GM21381 (cell line): ENCODE measurements at regions not wholly inside any gene's neighbourhood (a gene's known extent, or its start where the extent isn't known, plus 50 kb on each side); places are given as distances from the start of the nearest gene placed in this dataset.
A peak's percentile ranks its signal among the peaks of the same experiment; 100 is the strongest.
"Not testable (repeated sequence)": the region's sequence is repeated elsewhere in the genome, so short reads cannot be mapped to it uniquely, and the experiment has no call there.

Source experiments
- ATAC-seq: cut with Tn5 transposase; IDR thresholded peaks from one replicate; pipeline ENCODE4 v1.9.1; 2021; ENCODE audit warnings: mild to moderate bottlenecking, moderate library complexity; ENCODE audit not compliant: unreplicated experiment

DNA sequence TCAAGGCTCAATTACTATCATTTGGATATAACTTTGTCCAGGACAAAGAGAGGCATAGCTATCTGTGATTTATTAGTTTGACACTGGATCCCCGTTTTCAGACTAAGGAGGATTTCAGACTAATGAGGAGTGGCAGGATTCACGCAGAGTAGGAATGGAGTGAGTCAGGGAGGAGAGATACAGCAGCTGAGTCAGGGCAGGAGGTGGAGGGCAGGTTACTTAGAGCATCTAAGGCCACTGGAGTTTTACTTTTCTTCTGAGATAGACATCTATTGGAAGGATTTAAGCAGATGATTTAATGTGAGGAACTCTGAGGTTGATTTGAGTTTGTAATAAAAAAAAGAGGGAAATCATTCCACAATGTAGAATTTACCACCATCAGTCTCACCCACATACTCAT lies 110.6 kb downstream of the RPIA start:
- not testable (repeated sequence) for ATAC-seq

GRCh38 chr2:88807237-88807962 lies 115.9 kb downstream of the RPIA start:
- no peak for ATAC-seq

DNA sequence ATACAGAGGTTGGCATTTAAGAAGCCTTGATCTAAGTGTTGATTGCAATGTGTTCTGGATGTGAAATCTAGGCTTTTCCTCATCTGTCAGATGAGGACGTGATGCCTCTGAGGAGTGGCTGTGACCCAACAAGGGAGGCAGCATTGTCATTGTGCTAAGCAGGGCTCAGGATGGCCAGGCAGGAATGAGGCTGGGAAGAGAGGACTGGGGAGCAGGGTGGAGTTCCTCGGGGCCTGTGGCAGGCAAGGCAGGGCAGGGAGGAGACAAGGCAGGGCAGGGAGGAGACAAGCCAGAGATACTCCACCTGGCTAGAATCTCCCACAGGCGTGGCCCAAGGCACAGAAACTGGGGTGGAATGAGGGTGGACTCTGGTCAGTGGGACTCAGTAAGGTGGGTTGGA lies 116.6 kb downstream of the RPIA start:
- no peak for ATAC-seq

- no peak for ATAC-seq
Measured at GRCh38 chr2:88808652-88809051, 117.2 kb downstream of the RPIA start.

DNA sequence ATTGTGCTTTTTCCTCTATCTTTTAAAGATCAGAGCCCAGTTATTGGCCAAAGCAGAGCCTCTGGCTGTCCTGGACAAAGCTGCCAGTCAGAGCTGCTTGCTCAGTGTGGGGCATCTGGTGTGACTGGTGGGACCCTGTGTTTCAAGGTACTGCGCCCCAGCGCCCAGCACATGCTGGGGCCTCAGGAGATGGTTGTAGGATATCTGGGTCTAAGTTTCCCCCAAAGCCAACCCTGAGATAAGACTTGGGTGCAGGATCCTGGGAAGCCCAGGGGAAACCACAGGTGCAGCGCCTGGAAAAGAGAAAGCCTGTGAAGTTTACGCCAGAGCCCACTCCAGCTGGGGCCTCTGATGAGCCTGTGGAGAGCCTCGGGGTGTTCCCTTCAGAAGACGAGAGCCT lies 117.7 kb downstream of the RPIA start:
- ATAC-seq, result no peak

GRCh38 chr2:88810017-88810416 lies 118.5 kb downstream of the RPIA start:
- no peak for ATAC-seq

- no peak for ATAC-seq
Measured at GRCh38 chr2:88810488-88810887, 119.0 kb downstream of the RPIA start.

DNA sequence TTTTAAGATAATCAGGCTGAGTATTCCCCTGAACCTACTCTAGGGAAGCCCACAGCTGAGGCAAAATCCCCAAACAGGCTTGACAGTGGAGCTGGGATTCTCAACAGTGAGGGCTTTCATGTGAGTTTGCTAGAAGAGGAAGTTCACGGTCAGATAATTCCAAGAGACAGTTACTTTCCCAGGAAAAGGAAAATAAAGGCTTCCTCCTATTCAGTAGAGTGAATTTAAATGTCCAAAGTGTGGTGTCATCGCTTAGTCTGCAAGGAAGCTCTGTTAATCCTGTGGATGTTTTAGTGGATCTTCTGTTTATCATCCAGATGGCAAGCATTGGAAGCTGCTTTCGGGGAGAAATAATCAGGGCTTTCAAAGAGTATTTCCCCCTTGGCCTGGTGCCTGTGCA lies 119.8 kb downstream of the RPIA start:
- no peak for ATAC-seq

DNA sequence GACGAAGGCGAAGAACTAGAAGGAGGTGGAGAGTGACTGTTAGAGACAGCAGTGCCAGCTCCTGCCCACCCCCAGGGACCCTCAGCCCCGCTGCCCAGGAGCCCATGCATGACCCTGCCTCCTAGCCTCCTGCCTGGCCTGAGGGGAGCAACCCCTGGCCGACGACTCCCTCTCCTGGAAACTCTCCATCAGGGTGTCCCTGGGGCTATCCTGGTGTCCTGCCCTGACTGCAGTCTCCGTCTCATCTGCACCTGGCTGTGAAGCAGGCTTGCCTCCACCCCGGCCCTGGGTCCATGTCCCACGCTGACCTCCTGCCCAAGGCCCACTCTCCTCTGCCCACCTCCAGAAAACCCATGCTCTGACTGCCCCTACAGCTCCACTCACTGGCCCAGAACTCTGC lies 120.2 kb downstream of the RPIA start:
- no peak for ATAC-seq

GRCh38 chr2:88813612-88814011 lies 122.1 kb downstream of the RPIA start:
- no peak for ATAC-seq

DNA sequence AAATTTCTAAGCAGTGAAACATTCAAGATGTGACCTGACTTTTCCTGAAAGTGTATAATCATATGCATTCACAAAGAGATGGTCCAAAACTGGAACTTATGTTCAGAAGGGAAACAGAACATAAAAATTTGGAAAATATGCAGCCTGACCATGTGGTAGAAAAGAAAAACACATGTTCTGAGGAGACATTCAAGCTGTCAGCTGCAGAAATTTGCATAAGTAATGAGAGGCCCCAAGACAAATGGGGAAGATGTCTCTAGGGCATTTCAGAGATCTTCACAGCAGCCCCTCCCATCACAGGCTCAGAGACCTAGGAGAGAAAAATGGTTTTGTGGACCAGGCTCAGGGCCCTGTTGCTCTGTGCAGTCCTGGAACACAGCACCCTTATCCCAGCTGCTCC lies 123.8 kb downstream of the RPIA start:
- ATAC-seq, result no peak

- ATAC-seq, result no peak
Measured at GRCh38 chr2:88815697-88816096, 124.2 kb downstream of the RPIA start.

GRCh38 chr2:88818381-88818780 lies 126.9 kb downstream of the RPIA start:
- no peak for ATAC-seq

DNA sequence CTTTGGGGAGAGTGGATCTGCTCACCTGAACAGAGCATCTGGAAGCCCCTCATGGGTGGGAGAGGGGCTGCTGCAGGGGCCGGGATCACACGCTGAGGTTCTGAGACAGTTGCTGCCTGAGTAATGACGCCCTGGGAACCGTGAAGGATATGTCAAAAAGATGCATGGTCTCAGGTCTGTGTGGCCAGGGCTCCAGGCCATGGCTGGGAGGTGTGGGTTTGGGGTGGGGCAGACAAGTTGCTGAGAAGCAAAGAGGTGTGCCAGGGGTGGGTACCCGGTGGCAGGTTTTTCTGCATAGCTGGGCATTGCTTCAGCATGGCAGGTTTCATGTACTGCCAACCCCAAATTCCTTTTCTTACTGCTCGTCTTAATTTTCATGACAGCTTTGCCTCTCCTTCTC lies 133.5 kb downstream of the RPIA start:
- no peak for ATAC-seq

DNA sequence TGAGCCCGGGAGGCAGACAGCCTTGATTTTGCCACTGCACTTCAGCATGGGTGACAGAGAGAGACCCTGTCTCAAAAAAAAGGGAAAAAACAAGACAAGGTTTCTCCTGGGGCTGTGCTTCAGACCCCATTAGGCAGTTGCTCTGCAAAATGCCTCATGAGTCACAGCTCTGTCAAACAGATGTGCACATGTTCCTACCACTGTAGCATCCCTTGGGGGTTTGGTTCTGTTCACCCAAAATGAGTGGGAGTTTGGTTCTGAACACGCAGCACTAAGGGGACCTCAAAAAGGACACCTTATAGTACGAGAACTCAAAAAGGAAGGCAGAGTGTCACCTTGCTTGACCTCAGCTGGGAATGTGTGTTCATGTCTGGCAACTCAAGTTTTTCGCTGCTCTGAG lies 134.9 kb downstream of the RPIA start:
- ATAC-seq, result no peak

DNA sequence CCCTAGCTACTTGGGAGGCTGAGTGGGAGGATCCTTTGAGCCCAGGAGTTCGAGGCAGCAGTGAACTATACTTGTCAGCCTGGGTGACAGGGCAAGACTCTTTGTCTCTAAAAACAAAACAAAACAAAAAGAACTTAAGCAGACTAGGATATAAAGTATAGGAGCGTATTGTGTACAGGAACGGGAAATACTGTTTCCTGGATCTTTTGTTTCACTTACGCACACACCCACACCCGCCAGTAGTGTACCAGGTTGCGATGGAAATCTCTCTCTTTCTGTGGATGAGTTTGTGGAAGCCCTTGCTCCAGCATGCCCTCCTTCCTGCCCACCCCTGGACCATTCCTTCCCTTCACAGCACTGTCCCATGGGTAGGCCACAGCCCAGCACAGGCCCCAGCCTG lies 136.3 kb downstream of the RPIA start:
- ATAC-seq, result no peak

- no peak for ATAC-seq
Measured at GRCh38 chr2:88828397-88829137, 137.1 kb downstream of the RPIA start.

GRCh38 chr2:88829607-88830463 lies 138.4 kb downstream of the RPIA start:
- ATAC-seq, result no peak

GRCh38 chr2:88831071-88831791 lies 139.8 kb downstream of the RPIA start:
- ATAC-seq, result no peak

- peak; percentile 76 for ATAC-seq
Measured at GRCh38 chr2:88831792-88832248, 140.3 kb downstream of the RPIA start.
